Caki2 (cell line): ENCODE measurements at regions not wholly inside any gene's neighbourhood (a gene's known extent, or its start where the extent isn't known, plus 50 kb on each side); places are given as distances from the start of the nearest gene placed in this dataset.
"Not testable (repeated sequence)": the region's sequence is repeated elsewhere in the genome, so short reads cannot be mapped to it uniquely, and the experiment has no call there.

Experiments used
- DNase-seq: peaks from one replicate; pipeline ENCODE4 v3.0.0-alpha.2; 2015; ENCODE audit warnings: low read depth
- in situ Hi-C: cut with HindIII; loops from 2 replicates; pipeline ENCODE4 v1.10.0; 2016; ENCODE audit warnings: low sequenced_read_pairs, low pct_unique_long_range_greater_than_20kb, mixed read lengths

GRCh38 chr2:31688282-31688681 lies 107.5 kb upstream of the SRD5A2 start:
- in situ Hi-C loops: no loop called here
- DNase-seq: no peak

GRCh38 chr2:31683506-31683905 lies 102.8 kb upstream of the SRD5A2 start:
- in situ Hi-C loops, DNase-seq: not testable (repeated sequence)

DNA sequence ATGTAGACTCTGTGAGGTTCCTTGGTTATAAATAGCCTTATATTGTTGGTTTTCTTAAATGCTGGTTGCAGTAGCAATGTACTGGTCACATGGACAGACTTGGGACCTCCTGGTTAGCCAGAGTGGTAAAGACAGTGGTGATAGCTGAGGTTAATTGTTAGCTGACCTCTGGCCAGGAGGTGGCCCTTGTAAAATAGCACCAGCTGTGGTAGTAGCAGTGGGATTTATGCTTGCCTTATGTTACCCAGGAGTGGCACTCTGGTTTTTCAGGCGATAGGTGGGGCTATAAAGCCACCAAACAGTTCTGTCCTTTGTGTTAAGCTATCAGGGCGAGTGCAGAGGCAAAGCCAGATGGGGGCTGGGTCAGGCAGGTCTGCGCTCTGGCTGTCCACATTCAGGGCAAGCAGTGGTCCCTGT lies 94.8 kb upstream of the SRD5A2 start:
- no peak for DNase-seq
- in situ Hi-C loops: no loop called here

GRCh38 chr2:31674446-31674845 lies 93.7 kb upstream of the SRD5A2 start:
- no peak for DNase-seq
- in situ Hi-C loops: no loop called here

GRCh38 chr2:31666878-31667277 lies 86.1 kb upstream of the SRD5A2 start:
- DNase-seq: no peak
- in situ Hi-C loops: no loop called here

DNA sequence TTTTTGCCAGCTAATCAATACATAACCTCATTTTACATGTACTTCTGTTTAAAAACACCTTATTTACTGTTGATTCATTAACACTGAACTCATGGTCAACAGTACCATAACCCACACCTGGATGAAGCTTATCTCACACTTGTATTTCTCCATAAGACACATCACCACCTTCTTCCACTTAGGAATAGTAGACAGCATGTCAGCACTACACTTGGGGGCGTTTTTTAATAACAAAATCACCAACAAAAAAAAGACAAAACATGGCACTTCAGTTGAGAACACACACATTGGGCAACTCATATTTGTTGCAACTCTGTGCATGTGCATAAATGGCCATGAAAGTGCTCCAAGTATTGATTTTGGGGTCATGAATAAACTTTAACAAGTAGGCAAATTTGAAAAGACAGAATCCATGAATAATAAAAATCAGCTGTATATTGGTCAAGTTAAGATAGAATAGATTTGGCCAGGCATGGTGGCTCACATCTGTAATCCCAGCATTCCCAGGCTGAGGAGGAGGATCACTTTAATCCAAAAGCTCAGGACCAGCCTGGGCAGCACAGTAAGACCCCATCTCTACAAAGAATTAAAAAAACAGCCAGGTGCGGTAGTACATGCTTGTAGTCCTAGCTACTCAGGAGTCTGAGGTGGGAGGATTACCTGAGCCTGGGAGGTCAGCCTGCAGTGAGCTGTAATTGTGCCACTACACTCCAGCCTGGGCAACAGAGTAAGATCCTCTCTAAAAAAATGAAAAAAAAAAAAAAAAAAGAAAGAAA lies 84.4 kb upstream of the SRD5A2 start:
- in situ Hi-C loops: no loop called here
- DNase-seq: no peak

DNA sequence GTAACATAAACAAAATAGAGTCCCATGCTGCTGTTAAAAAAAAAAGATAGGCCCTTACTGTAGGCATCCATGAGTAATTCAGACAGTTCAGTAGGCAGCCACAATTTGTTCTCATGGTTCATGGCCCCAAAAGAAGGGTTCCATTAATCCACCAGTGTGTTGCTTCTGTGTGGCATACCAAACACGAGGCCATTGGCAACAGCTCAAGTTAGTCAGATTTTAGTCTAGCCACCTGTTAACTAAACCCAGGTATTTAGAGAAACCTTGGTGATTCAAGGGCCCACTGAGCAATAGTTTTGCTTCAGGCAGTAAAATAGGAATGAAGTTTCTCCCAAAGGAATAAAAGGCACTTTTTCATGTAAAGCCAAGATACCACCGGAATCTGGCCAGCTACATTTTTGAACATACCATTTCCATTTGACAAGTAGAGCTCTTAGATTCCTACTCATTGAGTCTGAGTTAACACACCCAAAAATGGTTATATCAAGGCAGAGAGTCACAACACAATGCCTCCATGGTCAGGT lies 80.1 kb upstream of the SRD5A2 start:
- in situ Hi-C loops: no loop called here
- no peak for DNase-seq

DNA sequence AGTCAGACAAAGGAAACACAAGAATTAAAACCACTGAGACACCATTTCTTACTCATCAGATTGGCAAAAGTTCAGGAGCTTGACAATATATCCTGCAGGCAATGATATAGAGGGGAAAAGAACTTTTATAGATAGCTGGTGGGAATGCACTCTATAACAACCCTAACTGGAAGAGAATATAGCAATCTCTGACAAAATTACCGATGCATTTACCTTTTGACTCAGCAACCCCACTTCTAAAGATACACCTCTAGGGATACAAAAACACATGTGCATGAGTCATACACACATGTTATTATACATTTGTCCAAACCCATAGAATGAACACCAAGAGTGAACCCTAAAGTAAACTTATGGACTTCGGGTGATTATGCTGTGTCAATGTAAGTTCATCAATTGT lies 79.4 kb upstream of the SRD5A2 start:
- DNase-seq: no peak
- in situ Hi-C loops: no loop called here

- DNase-seq: no peak
- in situ Hi-C loops: no loop called here
Observed at GRCh38 chr2:31654241-31654640, 73.5 kb upstream of the SRD5A2 start.

DNA sequence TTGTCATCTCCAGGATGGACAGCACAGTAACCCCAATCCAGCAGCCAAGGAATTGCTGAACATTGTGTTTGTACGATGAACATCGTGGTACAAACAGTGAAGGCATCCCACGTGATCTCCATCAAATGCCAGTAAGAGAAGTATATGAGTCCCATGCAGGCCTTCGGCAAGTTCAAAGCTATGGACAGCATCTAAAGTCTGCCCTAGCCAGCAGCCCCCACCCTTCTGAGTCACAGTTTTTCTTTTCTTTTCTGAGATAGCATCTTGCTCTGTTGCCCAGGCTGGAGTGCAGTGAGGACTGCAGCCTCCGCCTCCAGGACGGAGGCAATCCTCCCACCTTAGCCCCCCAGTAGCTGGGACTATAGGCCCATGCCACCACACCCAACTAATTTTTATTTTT lies 71.0 kb upstream of the SRD5A2 start:
- DNase-seq: no peak
- in situ Hi-C loops: no loop called here

DNA sequence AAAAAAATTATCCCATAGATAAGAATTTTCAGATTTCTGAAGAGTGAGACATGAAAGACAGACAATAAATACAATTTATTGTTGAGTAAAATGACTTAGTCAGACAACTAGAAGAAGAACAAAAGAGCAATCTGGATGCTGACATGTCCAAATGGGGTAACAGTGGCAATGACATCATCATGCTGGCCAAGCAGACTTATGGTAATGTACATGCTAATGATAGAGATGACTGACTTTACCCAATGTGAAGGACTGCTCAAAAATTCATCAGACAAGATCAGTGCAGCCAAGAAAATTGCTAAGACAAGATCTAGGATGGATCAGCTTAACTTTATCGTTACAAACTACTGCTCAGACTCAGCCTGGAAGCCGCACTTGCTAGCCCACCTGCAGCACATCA lies 70.5 kb upstream of the SRD5A2 start:
- DNase-seq: no peak
- in situ Hi-C loops: no loop called here

DNA sequence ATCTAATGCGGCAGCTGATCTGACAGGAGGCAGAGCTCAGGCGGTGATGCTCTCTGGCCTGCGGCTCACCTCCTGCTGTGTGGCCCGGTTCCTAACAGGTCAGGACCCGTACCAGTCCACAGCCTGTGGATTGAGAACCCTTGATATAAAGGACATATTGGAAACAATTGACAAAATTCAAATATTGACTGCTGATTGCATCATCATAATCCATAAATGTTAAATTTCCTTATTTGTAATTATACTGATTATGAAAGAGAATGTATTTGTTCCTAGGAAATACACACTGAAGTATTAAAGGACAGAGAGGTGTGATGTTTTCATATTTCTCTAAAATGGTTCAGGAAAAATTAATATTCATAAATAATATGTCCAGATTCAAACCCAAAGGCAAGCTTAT lies 63.8 kb upstream of the SRD5A2 start:
- DNase-seq: no peak
- in situ Hi-C loops: no loop called here

- no peak for DNase-seq
- in situ Hi-C loops: no loop called here
Observed at GRCh38 chr2:31642707-31643106, 62.0 kb upstream of the SRD5A2 start.

- in situ Hi-C loops, DNase-seq: not testable (repeated sequence)
Observed at GRCh38 chr2:31632201-31632600, 51.5 kb upstream of the SRD5A2 start.
